ENCODE measurements at regions not wholly inside any gene's neighbourhood (a gene's known extent, or its start where the extent isn't known, plus 50 kb on each side); places are given as distances from the start of the nearest gene placed in this dataset.
"Not testable (repeated sequence)": the region's sequence is repeated elsewhere in the genome, so short reads cannot be mapped to it uniquely, and the experiment has no call there.

DNA sequence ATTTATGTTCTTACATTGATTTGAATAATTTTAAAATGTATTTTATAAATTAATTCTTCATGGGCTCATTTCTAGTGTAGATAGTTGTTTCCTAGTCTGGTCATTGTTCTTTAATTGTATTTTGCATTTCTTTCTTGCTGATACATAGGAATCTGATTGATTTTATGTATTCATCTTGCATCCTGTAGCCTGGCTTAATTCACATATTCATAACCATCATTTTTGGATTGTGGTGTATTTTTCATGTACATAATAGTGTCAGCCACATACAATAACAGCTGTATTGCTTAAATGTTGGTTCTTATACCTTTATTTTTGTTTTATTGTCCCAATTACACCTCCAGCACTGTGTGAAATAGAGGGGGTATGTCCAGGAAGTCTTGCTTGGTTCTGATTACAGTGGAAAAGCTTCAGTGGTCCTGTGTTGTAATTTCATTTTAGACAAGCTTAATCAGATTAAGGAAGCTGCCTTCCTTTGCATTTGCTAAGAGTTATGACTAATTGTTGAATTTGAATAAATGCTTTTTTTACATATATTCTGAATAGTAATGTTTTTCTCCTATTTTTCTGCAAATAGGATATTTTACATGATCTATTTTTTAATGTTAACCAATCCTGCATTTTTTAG, 103.7 kb downstream of the USP22 start:
- Mint-ChIP-seq H3K36me3 (ENCODE audit: low read depth) (no peaks in the 10 kb centered on the region), H3K27me3 (peaks cover 2% of the 10 kb centered on the region), H3K27ac (no peak overlapping the region), H3K4me1 (no peaks in the 10 kb centered on the region), H3K9me3 (ENCODE audit: low read depth) (no peaks in the 10 kb centered on the region), H3K4me3 (no peak overlapping the region)
- intact Hi-C loops (cut with DNase I, micrococcal nuclease): no loop called here
- CTCF ChIA-PET: no interaction called here
- no peak for DNase-seq
- POLR2A ChIA-PET: no interaction called here
- no peak for ATAC-seq

DNA sequence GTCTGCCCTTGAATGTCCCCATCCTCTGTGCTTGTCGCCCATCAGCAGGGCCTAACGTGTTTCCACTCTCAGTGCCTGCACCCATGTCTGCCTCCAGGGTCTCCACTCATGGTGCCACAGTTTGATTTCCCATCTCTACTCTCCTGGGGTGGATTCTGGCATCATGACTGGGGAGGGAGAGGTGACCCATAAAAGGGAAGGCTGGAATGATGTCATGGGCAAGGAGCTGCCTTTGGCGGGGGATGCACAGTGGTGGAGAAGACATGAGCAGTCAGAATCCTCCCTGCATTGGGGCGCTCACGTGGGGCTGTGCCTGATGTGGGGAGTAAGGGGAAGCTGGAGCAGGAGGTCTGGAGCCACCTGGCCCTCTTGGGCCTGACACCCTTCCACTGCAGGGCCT, 100.9 kb downstream of the USP22 start:
- no peaks in the 10 kb centered on the region for H3K4me1 Mint-ChIP-seq
- no peak overlapping the region for H3K4me3 Mint-ChIP-seq
- peaks cover 6% of the 10 kb centered on the region for H3K27me3 Mint-ChIP-seq
- no peak for DNase-seq
- ChIA-PET CTCF (no interaction called here), POLR2A (no interaction called here)
- H3K9me3 Mint-ChIP-seq (ENCODE audit: low read depth): no peaks in the 10 kb centered on the region
- no peak for ATAC-seq
- H3K36me3 Mint-ChIP-seq (ENCODE audit: low read depth): no peaks in the 10 kb centered on the region
- no peak overlapping the region for H3K27ac Mint-ChIP-seq
- intact Hi-C loops (cut with DNase I, micrococcal nuclease): no loop called here

DNA sequence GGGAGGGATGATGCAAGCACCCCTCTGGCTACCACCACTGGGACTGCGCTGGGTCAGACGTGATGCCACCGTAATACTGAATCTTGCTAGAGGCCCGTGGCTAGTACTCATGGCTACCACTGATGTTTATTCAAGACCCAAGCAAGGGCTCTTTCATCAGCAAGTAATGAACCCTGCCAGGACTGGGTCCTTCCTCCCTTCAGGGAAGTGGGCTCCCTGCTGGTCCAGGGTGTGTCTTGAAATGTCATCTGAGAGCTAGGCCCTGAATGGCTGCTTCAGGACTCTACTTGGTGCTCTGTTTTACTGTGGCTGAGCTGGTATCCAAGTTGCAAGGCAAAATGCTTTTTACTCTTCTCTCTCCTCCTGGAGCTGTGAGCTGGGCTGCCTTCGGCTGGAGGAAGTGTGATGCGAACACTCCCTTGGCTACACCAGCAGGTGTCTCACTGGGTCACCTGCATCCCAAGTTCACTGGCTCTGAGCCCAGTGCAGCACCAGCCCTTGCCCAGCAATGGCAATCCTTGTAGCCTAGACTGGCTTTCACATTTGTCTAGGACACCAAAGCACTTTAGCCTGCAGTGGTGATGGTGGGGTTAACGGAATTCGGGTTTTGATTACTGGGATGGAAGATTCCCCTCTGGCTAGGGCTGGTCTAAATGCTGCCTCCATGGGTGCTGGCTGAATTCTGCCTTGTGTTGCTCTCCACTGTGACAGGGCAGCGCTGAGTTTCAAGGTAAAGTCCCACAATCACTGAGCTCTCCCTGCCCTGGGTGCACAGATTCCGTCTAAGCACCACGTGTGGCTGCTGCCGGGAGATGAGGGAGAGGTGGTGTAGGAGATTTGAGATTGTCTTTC, 98.6 kb downstream of the USP22 start:
- ATAC-seq (peak; percentile 74), DNase-seq (peak; percentile 60)
- POLR2A ChIA-PET: interaction anchor here (0.6 kb wide), 1 partner anchor 99 kb away, joined by 3 read pairs; the partner anchor contains the start of gene USP22
- Mint-ChIP-seq H3K4me1 (peaks cover 5% of the 10 kb centered on the region), H3K9me3 (ENCODE audit: low read depth) (no peaks in the 10 kb centered on the region), H3K27me3 (peaks cover 12% of the 10 kb centered on the region), H3K36me3 (ENCODE audit: low read depth) (no peaks in the 10 kb centered on the region), H3K27ac (no peak overlapping the region), H3K4me3 (no peak overlapping the region)
- CTCF ChIA-PET: interaction anchor here (0.6 to 2.3 kb wide), 9 partner anchors 10 to 557 kb away, joined by 3 to 9 read pairs (median 3); no protein-coding TSS in a partner anchor
- intact Hi-C loops (cut with DNase I, micrococcal nuclease): loop anchor here in 1 of 2 experiments (1.0 kb wide), 1 partner anchor 49 kb away; no protein-coding TSS in a partner anchor

DNA sequence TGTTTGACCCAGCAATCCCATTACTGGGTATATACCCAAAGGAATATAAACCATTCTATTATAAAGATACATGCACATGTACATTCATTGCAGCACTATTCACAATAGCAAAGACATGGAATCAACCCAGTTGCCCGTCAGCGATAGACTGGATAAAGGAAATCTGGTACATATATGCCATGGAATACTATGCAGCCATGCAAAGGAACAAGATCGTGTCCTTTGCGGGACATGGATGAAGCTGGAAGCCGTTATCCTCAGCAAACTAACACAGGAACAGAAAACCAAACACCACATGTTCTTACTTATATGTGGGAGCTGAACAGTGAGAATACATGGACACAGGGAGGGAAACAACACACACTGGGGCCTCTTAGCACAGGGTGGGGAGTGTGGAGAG, 95.1 kb downstream of the USP22 start:
- H3K4me1 Mint-ChIP-seq; ATAC-seq; CTCF ChIA-PET; POLR2A ChIA-PET; H3K4me3 Mint-ChIP-seq; intact Hi-C loops (cut with DNase I, micrococcal nuclease); H3K9me3 Mint-ChIP-seq (ENCODE audit: low read depth); DNase-seq; H3K27ac Mint-ChIP-seq; H3K36me3 Mint-ChIP-seq (ENCODE audit: low read depth): not testable (repeated sequence)
- H3K27me3 Mint-ChIP-seq: peaks cover 23% of the 10 kb centered on the region

- H3K9me3 Mint-ChIP-seq (ENCODE audit: low read depth): no peaks in the 10 kb centered on the region
- H3K36me3 Mint-ChIP-seq (ENCODE audit: low read depth): no peaks in the 10 kb centered on the region
- H3K4me1 Mint-ChIP-seq: peaks cover 8% of the 10 kb centered on the region
- peak; percentile 87 for ATAC-seq
- ChIA-PET CTCF (no interaction called here), POLR2A (no interaction called here)
- DNase-seq: peak; percentile 60
- intact Hi-C loops (cut with DNase I, micrococcal nuclease): no loop called here
- H3K27ac Mint-ChIP-seq: peak overlapping the region; percentile 39
- peaks cover 23% of the 10 kb centered on the region for H3K27me3 Mint-ChIP-seq
- no peak overlapping the region for H3K4me3 Mint-ChIP-seq
Measured at GRCh38 chr17:20948984-20949777, 93.6 kb downstream of the USP22 start.

Data from activated CD4-positive, alpha-beta T cell treated with anti-CD3 and anti-CD28 coated beads for 36 hours (primary cell).